AG09309 (cell line): ENCODE measurements at regions not wholly inside any gene's neighbourhood (a gene's known extent, or its start where the extent isn't known, plus 50 kb on each side); places are given as distances from the start of the nearest gene placed in this dataset.

Experiments
- DNase-seq: peaks from one replicate; pipeline ENCODE4 v3.0.0-alpha.2; 2010; ENCODE audit warnings: low read depth
- H3K4me3 ChIP-seq: 2 replicates; pipeline ENCODE4 v1.5.1; 2011; ENCODE audit warnings: mild to moderate bottlenecking, low read depth, low read length, moderate library complexity; ENCODE audit not compliant: control insufficient read depth
- CTCF ChIP-seq: IDR thresholded peaks from 2 replicates; pipeline ENCODE4 v1.5.1; 2011; ENCODE audit warnings: mild to moderate bottlenecking, low read depth, low read length, inconsistent platforms; ENCODE audit not compliant: insufficient read depth, control insufficient read depth; ENCODE audit errors: missing control alignments

GRCh38 chr3:102078401-102078800 is 229.1 kb downstream of the NFKBIZ start:
- no peak for TF ChIP-seq CTCF
- no peak overlapping the region for H3K4me3 ChIP-seq
- no peak for DNase-seq

GRCh38 chr3:102078854-102079808 is 229.8 kb downstream of the NFKBIZ start:
- TF ChIP-seq CTCF, result no peak
- DNase-seq, result no peak
- no peak overlapping the region for H3K4me3 ChIP-seq

GRCh38 chr3:102079809-102080197 is 230.5 kb downstream of the NFKBIZ start:
- no peak for TF ChIP-seq CTCF
- H3K4me3 ChIP-seq, result no peak overlapping the region
- no peak for DNase-seq

- no peak overlapping the region for H3K4me3 ChIP-seq
- DNase-seq, result no peak
- no peak for TF ChIP-seq CTCF
These were observed 232.4 kb downstream of the NFKBIZ start for GRCh38 chr3:102081572-102082289.

- H3K4me3 ChIP-seq, result no peak overlapping the region
- no peak for DNase-seq
- TF ChIP-seq CTCF, result no peak
These were observed 234.2 kb downstream of the NFKBIZ start for GRCh38 chr3:102083473-102083872.

GRCh38 chr3:102084006-102084405 is 234.7 kb downstream of the NFKBIZ start:
- H3K4me3 ChIP-seq, result no peak overlapping the region
- TF ChIP-seq CTCF, result no peak
- DNase-seq, result peak; percentile 48
